Transverse colon (tissue), 4 donors: ENCODE measurements at regions not wholly inside any gene's neighbourhood (a gene's known extent, or its start where the extent isn't known, plus 50 kb on each side); places are given as distances from the start of the nearest gene placed in this dataset.

Experiments used
- DNase-seq: peaks from one replicate; pipeline ENCODE4 v3.0.0-alpha.2; 2019
- H3K27ac ChIP-seq, 4 donors: fragments of 200-600 bp; sonication (generic); 2 replicates each; pipeline ENCODE4 v1.5.1; 2016 to 2018; ENCODE audit warnings: inconsistent platforms in 4 of 4
- H3K27me3 ChIP-seq: fragments of 200-600 bp; sonication (generic); 2 replicates; pipeline ENCODE4 v1.5.1; 2017; ENCODE audit warnings: inconsistent platforms
- H3K36me3 ChIP-seq, 4 donors: fragments of 200-600 bp; sonication (generic); 2 replicates each; pipeline ENCODE4 v1.5.1; 2017 to 2019; ENCODE audit warnings: inconsistent platforms in 4 of 4
- H3K4me1 ChIP-seq, 4 donors: fragments of 200-600 bp; sonication (generic); 2 replicates each; pipeline ENCODE4 v1.5.1; 2017 to 2020; ENCODE audit warnings: inconsistent platforms in 4 of 4
- H3K4me3 ChIP-seq, 4 donors: fragments of 200-600 bp; sonication (generic); 1 replicate in 1 of 4; 2 replicates in 3 of 4; pipeline versions ENCODE4 v1.5.1 to v1.6.1; 2017 to 2019; ENCODE audit warnings: inconsistent platforms in 4 of 4
- H3K9me3 ChIP-seq, 2 donors: fragments of 200-600 bp; sonication (generic); 2 replicates each; pipeline ENCODE4 v1.5.1; 2017 to 2019; ENCODE audit warnings: inconsistent platforms in 2 of 2
- EP300 ChIP-seq: sonication (generic); formaldehyde crosslinking; IDR thresholded peaks from one replicate; pipeline ENCODE4 v1.6.1; 2017; ENCODE audit warnings: antibody characterized with exemption, low read depth
- POLR2A ChIP-seq: fragments of 450-650 bp; IDR thresholded peaks from one replicate; pipeline ENCODE4 v1.6.1; 2016; ENCODE audit warnings: antibody characterized with exemption, mild to moderate bottlenecking, moderate library complexity
- POLR2AphosphoS5 ChIP-seq, 3 donors: sonication (generic); formaldehyde crosslinking; IDR thresholded peaks; one replicate each; pipeline ENCODE4 v1.6.1; 2016; ENCODE audit warnings: antibody characterized with exemption in 3 of 3
- WGBS, 2 donors: methylation state at CpG; one replicate each; pipeline ENCODE4 v1.1.5; 2018; ENCODE audit warnings: low coverage in 1 of 2; 5-methylcytosine and 5-hydroxymethylcytosine counted together
- in situ Hi-C, 4 donors: fragments of 200-750 bp; cut with MboI; loops; one replicate each; pipeline versions ENCODE4 v1.15.0 to v1.15.1; 2017; ENCODE audit warnings: low sequenced_read_pairs in 3 of 4, low pct_ligation_motif_present in 1 of 4, low pct_unique_long_range_greater_than_20kb in 1 of 4
- intact Hi-C: fragments of 100-400 bp; cut with DNase I; formaldehyde crosslinking; loops from one replicate; pipeline ENCODE4 v1.15.1; 2023; ENCODE audit warnings: low total_unique reads
- TF ChIP-seq, protein P1 (sequence below), 5 experiments: fragments of 200-600 bp in 3 of 5; fragments of 450-650 bp in 2 of 5; sonication (generic) in 3 of 5; IDR thresholded peaks; 1 replicate in 2 of 5; 2 replicates in 3 of 5; pipeline ENCODE4 v1.5.1; 2016 to 2017; ENCODE audit warnings: antibody characterized with exemption in 5 of 5, inconsistent platforms in 3 of 5, mild to moderate bottlenecking in 2 of 5, moderate library complexity in 1 of 5

GRCh38 chr6:106882138-106882537, 92.4 kb downstream of the CD24 start:
- TF ChIP-seq EP300 (no peak), POLR2A (no peak), POLR2AphosphoS5 (IDR thresholded peaks at IDR 0.05) (no peak)
- TF ChIP-seq, protein P1, sequence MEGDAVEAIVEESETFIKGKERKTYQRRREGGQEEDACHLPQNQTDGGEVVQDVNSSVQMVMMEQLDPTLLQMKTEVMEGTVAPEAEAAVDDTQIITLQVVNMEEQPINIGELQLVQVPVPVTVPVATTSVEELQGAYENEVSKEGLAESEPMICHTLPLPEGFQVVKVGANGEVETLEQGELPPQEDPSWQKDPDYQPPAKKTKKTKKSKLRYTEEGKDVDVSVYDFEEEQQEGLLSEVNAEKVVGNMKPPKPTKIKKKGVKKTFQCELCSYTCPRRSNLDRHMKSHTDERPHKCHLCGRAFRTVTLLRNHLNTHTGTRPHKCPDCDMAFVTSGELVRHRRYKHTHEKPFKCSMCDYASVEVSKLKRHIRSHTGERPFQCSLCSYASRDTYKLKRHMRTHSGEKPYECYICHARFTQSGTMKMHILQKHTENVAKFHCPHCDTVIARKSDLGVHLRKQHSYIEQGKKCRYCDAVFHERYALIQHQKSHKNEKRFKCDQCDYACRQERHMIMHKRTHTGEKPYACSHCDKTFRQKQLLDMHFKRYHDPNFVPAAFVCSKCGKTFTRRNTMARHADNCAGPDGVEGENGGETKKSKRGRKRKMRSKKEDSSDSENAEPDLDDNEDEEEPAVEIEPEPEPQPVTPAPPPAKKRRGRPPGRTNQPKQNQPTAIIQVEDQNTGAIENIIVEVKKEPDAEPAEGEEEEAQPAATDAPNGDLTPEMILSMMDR (IDR thresholded peaks at IDR 0.05) = no peak
- H3K27me3 ChIP-seq = no peaks in the 10 kb centered on the region
- in situ Hi-C loops (no loop called here), intact Hi-C loops (no loop called here)
- H3K9me3 ChIP-seq = peaks cover 0 to 5% of the 10 kb centered on the region in 2 donors
- no peaks in the 10 kb centered on the region for H3K36me3 ChIP-seq
- no peak overlapping the region for H3K4me3 ChIP-seq
- H3K4me1 ChIP-seq = peaks cover 0 to 13% (median 3%) of the 10 kb centered on the region in 4 donors
- peak overlapping the region in 1 of 4 donors; percentile 24 for H3K27ac ChIP-seq
- no peak for DNase-seq

GRCh38 chr6:106880952-106881351, 93.6 kb downstream of the CD24 start:
- intact Hi-C loops = no loop called here
- WGBS, 2 donors = 96 to 97% methylated on average over 3 of the region's 3 CpGs

GRCh38 chr6:106875782-106876321, 98.7 kb downstream of the CD24 start:
- Histone ChIP-seq H3K27ac (no peak overlapping the region), H3K4me1 (no peaks in the 10 kb centered on the region), H3K9me3 (peaks cover 6 to 16% of the 10 kb centered on the region in 2 donors), H3K27me3 (no peaks in the 10 kb centered on the region), H3K36me3 (no peaks in the 10 kb centered on the region), H3K4me3 (no peak overlapping the region)
- in situ Hi-C loops = no loop called here
- intact Hi-C loops = no loop called here
- TF ChIP-seq POLR2AphosphoS5 (IDR thresholded peaks at IDR 0.05) (no peak), POLR2A (no peak), EP300 (no peak)
- TF ChIP-seq, protein P1 (IDR thresholded peaks at IDR 0.05) = no peak
- WGBS, 2 donors = 67 to 97% methylated on average over 1 to 4 of the region's 4 CpGs
- DNase-seq = no peak

More at GRCh38 chr6:106880952-106881351, 93.6 kb downstream of the CD24 start:
- peaks cover 3 to 12% of the 10 kb centered on the region in 2 donors for H3K9me3 ChIP-seq
- no peaks in the 10 kb centered on the region for H3K36me3 ChIP-seq
- no peaks in the 10 kb centered on the region for H3K27me3 ChIP-seq
- peaks cover 0 to 10% (median 0%) of the 10 kb centered on the region in 4 donors for H3K4me1 ChIP-seq
- no peak overlapping the region for H3K4me3 ChIP-seq
- H3K27ac ChIP-seq = no peak overlapping the region
- TF ChIP-seq EP300 = no peak
- TF ChIP-seq, protein P1 (IDR thresholded peaks at IDR 0.05) = no peak
- no peak for TF ChIP-seq POLR2AphosphoS5 (IDR thresholded peaks at IDR 0.05)
- TF ChIP-seq POLR2A = no peak
- DNase-seq = no peak
- in situ Hi-C loops = no loop called here

DNA sequence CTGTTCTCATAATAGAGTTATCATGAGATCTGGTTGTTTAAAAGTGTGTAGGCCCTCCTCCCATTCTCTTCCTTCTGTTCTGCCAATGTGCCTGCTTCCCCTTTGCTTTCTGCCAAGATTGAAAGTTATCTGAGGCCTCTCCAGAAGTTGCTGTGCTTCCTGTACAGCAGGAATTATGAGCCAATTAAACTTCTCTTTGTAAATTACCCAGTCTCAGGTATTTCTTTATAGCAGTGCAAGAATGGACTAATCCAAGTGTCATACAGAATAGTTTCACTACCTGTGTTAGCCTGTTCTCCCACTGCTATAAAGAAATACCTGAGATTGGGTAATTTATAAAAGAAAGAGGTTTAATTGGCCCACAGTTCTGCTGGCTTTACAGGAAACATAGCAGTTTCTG, 100.0 kb downstream of the CD24 start:
- TF ChIP-seq POLR2A (no peak), POLR2AphosphoS5 (IDR thresholded peaks at IDR 0.05) (no peak), EP300 (no peak)
- TF ChIP-seq, protein P1 (IDR thresholded peaks at IDR 0.05) = no peak
- Histone ChIP-seq H3K4me3 (no peak overlapping the region), H3K9me3 (peaks cover 6 to 16% of the 10 kb centered on the region in 2 donors), H3K4me1 (no peaks in the 10 kb centered on the region), H3K36me3 (no peaks in the 10 kb centered on the region), H3K27ac (no peak overlapping the region), H3K27me3 (no peaks in the 10 kb centered on the region)
- intact Hi-C loops (no loop called here), in situ Hi-C loops (no loop called here)
- no peak for DNase-seq
